Thoracic aorta (tissue), 2 donors: ENCODE measurements at regions not wholly inside any gene's neighbourhood (a gene's known extent, or its start where the extent isn't known, plus 50 kb on each side); places are given as distances from the start of the nearest gene placed in this dataset.

Experiments used
- ATAC-seq: fragments of 150-250 bp; one replicate; pipeline ENCODE4 v1.8.0; 2017; ENCODE audit warnings: low read depth; ENCODE audit not compliant: insufficient number of reproducible peaks, low FRiP score
- DNase-seq: peaks from one replicate; pipeline ENCODE4 v3.0.0-alpha.2; 2020; ENCODE audit warnings: low spot score
- H3K27ac ChIP-seq, 2 donors: fragments of 200-600 bp; sonication (generic); 1 replicate in 1 of 2; 2 replicates in 1 of 2; pipeline ENCODE4 v1.5.1; 2016; ENCODE audit warnings: mild to moderate bottlenecking in 2 of 2, moderate library complexity in 2 of 2
- H3K27me3 ChIP-seq: fragments of 200-600 bp; sonication (generic); replicated peaks from 2 replicates; pipeline ENCODE4 v1.6.0; 2016; ENCODE audit warnings: mild to moderate bottlenecking; ENCODE audit not compliant: insufficient read depth
- H3K36me3 ChIP-seq: fragments of 200-600 bp; sonication (generic); one replicate; pipeline ENCODE4 v1.5.1; 2016
- H3K4me1 ChIP-seq, 2 donors: fragments of 200-600 bp; sonication (generic); 1 replicate in 1 of 2; 2 replicates in 1 of 2; pipeline versions ENCODE4 v1.5.1 to v1.6.0; 2016; ENCODE audit warnings: low read depth in 2 of 2, mild to moderate bottlenecking in 1 of 2; ENCODE audit not compliant: control insufficient read depth in 1 of 2
- H3K4me3 ChIP-seq: fragments of 200-600 bp; sonication (generic); 2 replicates; pipeline ENCODE4 v1.5.1; 2016; ENCODE audit warnings: mild to moderate bottlenecking
- H3K9me3 ChIP-seq: fragments of 200-600 bp; sonication (generic); 2 replicates; pipeline ENCODE4 v1.5.1; 2016
- TF ChIP-seq, protein P1 (sequence below): fragments of 200-600 bp; sonication (generic); IDR thresholded peaks from one replicate; pipeline ENCODE4 v1.5.1; 2019; ENCODE audit warnings: antibody characterized with exemption

DNA sequence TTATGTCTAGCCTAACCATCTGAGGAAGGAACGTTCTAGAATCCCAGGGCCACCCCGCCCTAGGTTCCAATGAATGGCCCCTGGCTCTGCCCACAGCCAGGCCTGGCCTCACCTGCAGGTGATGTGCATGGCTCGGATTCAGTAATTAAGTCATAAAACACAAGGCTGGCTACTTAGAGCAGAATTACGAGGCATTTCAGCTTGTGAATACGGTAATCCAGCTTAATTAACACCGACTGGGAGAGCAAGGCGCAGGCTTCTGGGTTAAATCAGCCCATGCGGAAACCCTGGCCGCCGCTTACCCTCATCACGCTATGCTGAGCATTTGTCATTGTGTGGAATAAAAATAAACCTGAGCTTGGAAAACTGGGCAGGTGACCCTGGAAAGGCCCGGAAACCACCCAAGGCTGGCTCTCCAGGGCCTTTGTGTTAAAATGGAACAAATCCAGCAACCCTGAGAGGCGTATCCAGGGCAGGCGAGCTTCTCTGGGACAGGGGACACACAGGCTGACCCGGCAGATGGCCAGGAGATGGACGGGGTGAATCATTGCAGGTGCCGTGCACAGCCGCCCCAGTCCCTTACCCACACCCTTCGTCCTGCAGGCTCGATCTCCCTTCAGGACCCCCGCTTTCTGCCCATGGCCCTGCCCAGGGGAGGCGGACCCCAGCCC, 220.2 kb downstream of the CTTN start:
- Histone ChIP-seq H3K27me3 (no peaks in the 10 kb centered on the region), H3K4me1 (no peaks in the 10 kb centered on the region), H3K9me3 (peaks cover 4% of the 10 kb centered on the region), H3K27ac (no peak overlapping the region), H3K36me3 (no peaks in the 10 kb centered on the region), H3K4me3 (no peak overlapping the region)
- TF ChIP-seq, protein P1, sequence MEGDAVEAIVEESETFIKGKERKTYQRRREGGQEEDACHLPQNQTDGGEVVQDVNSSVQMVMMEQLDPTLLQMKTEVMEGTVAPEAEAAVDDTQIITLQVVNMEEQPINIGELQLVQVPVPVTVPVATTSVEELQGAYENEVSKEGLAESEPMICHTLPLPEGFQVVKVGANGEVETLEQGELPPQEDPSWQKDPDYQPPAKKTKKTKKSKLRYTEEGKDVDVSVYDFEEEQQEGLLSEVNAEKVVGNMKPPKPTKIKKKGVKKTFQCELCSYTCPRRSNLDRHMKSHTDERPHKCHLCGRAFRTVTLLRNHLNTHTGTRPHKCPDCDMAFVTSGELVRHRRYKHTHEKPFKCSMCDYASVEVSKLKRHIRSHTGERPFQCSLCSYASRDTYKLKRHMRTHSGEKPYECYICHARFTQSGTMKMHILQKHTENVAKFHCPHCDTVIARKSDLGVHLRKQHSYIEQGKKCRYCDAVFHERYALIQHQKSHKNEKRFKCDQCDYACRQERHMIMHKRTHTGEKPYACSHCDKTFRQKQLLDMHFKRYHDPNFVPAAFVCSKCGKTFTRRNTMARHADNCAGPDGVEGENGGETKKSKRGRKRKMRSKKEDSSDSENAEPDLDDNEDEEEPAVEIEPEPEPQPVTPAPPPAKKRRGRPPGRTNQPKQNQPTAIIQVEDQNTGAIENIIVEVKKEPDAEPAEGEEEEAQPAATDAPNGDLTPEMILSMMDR, result no peak
- ATAC-seq (no peak), DNase-seq (no peak)

DNA sequence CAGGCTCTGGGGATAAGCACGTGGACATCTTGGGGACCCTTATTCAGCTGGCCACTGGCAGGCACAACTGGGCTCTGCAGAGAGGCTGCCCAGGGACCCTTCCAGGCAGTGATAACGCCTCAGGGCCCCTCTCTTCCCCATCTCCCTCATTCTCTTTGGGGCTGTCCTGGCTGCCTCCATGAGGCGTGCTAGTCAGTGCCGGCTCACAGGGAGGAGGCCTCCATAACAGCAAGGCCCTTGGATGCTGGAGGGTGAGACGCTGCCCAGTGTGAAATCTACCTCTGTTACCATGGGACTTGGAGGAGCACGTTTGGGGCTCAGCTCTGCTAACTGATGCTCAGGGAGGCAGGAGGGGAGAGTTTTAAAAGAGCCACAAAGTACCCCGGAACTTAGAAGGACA, 221.3 kb downstream of the CTTN start:
- Histone ChIP-seq H3K36me3 (no peaks in the 10 kb centered on the region), H3K9me3 (peaks cover 4% of the 10 kb centered on the region), H3K27ac (no peak overlapping the region), H3K4me1 (no peaks in the 10 kb centered on the region), H3K27me3 (no peaks in the 10 kb centered on the region), H3K4me3 (no peak overlapping the region)
- TF ChIP-seq, protein P1, result no peak
- no peak for DNase-seq
- ATAC-seq, result no peak

DNA sequence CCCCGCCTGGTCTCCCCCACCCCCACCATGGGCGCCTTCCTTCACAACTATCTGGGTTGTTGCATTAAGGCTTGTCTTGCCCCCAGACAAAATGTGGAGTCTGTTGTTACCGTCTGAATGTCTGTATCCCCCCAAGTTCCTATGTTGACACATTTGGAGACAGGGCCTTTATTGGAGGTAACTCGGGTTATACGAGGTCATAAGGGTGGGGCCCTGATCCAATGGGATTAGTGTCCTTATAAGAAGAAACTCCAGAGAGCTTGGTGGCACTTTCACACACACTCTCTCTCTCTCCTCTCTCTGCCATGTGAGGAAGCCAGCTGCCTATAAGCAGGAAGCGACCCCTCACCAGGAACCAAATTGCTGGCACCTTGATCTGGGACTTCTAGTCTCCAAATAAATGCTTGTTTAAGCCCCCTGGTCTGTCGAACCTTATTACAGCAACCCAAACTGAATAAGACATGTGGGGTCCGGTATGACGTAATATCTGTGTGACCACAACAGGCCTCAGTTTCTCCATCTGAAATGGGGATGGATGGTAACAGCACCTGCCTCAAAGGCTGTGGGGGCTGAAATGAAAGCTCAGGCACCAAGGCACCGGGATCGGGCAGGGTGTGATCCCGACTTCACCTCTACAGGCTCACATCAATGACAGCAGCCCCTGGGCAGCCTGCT, 222.3 kb downstream of the CTTN start:
- no peak for DNase-seq
- ATAC-seq, result no peak
- Histone ChIP-seq H3K9me3 (peaks cover under 1% of the 10 kb centered on the region), H3K4me1 (no peaks in the 10 kb centered on the region), H3K27ac (no peak overlapping the region), H3K27me3 (no peaks in the 10 kb centered on the region), H3K4me3 (no peak overlapping the region), H3K36me3 (no peaks in the 10 kb centered on the region)
- TF ChIP-seq, protein P1, result no peak

DNA sequence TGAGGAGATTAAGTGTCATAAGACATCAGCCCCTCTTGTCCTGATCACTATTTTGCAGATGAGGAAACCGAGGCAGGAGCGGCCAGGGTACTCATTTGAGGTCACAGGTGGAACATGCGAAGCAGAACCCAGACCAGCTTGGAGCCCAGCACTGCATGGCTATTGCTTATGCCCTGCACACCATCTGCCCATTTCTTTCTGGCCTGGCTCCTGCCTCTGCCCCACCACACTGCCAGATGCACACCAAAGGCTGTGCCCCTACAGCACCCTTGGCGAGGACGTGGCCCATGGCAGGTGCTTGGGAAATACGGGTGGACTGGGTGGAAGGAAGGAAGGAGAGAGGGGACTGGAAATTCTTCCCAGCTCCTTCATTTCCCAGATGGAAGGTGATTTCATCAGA, 222.9 kb downstream of the CTTN start:
- ATAC-seq, result no peak

GRCh38 chr11:70622091-70622490, 223.8 kb downstream of the CTTN start:
- no peaks in the 10 kb centered on the region for H3K27me3 ChIP-seq
- DNase-seq, result no peak
- no peak for ATAC-seq
- TF ChIP-seq, protein P1, result no peak
- H3K9me3 ChIP-seq, result no peaks in the 10 kb centered on the region
- H3K27ac ChIP-seq, result no peak overlapping the region
- H3K36me3 ChIP-seq, result no peaks in the 10 kb centered on the region
- H3K4me3 ChIP-seq, result no peak overlapping the region
- H3K4me1 ChIP-seq, result no peaks in the 10 kb centered on the region

More for the DNA sequence above, 222.9 kb downstream of the CTTN start:
- no peaks in the 10 kb centered on the region for H3K4me1 ChIP-seq
- no peaks in the 10 kb centered on the region for H3K27me3 ChIP-seq
- no peak overlapping the region for H3K27ac ChIP-seq
- H3K4me3 ChIP-seq, result no peak overlapping the region
- TF ChIP-seq, protein P1, result no peak
- H3K9me3 ChIP-seq, result no peaks in the 10 kb centered on the region
- no peak for DNase-seq
- no peaks in the 10 kb centered on the region for H3K36me3 ChIP-seq
